ENCODE measurements at regions not wholly inside any gene's neighbourhood (a gene's known extent, or its start where the extent isn't known, plus 50 kb on each side); places are given as distances from the start of the nearest gene placed in this dataset.

DNA sequence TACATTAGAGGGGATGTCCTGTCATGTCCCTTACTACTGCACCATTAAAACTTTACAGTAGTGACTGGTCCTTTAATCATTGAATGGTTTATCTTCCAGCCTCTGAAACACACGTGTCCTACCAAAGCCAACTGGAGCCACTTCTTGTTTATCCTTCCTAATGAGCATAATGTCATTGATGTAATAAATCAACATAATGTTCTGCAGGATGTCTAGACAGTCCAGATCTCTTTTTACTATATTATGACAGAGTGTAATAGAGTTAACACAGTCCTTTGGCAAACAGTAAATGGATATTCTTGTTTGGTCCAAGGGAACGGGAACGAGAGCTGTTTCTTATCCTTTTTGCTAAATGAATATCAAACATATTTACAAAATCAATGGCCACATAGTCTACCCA is 88.1 kb upstream of the PTPRD start:
- H3K4me3 ChIP-seq (ENCODE audit: low read length) = no peak overlapping the region
- DNase-seq (ENCODE audit: low read depth) = no peak
- TF ChIP-seq, protein P1, sequence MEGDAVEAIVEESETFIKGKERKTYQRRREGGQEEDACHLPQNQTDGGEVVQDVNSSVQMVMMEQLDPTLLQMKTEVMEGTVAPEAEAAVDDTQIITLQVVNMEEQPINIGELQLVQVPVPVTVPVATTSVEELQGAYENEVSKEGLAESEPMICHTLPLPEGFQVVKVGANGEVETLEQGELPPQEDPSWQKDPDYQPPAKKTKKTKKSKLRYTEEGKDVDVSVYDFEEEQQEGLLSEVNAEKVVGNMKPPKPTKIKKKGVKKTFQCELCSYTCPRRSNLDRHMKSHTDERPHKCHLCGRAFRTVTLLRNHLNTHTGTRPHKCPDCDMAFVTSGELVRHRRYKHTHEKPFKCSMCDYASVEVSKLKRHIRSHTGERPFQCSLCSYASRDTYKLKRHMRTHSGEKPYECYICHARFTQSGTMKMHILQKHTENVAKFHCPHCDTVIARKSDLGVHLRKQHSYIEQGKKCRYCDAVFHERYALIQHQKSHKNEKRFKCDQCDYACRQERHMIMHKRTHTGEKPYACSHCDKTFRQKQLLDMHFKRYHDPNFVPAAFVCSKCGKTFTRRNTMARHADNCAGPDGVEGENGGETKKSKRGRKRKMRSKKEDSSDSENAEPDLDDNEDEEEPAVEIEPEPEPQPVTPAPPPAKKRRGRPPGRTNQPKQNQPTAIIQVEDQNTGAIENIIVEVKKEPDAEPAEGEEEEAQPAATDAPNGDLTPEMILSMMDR (conservative IDR thresholded peaks at IDR 0.05; ENCODE audit: low read depth, low read length) = no peak

DNA sequence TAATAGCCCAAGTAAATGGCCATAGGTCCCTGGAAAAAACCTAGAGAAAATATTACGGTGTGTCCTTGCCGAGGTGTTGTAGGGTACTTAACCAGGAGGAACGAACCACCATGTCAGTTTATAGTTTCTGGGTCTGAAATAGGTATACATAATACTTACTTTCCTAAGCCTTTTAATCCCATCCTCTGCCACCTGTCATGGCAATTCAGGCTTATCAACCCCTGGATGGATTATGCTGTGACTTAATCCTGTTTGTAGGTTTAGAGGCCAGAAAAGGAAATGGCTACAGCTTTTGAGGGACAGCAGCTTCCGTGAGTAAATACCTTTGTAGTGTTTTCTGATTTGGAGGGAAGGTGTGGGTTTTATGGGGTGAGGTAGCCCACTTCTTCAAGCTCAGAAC is 89.1 kb upstream of the PTPRD start:
- DNase-seq (ENCODE audit: low read depth) = peak; percentile 29
- TF ChIP-seq, protein P1 (conservative IDR thresholded peaks at IDR 0.05; ENCODE audit: low read depth, low read length) = no peak
- no peak overlapping the region for H3K4me3 ChIP-seq (ENCODE audit: low read length)

DNA sequence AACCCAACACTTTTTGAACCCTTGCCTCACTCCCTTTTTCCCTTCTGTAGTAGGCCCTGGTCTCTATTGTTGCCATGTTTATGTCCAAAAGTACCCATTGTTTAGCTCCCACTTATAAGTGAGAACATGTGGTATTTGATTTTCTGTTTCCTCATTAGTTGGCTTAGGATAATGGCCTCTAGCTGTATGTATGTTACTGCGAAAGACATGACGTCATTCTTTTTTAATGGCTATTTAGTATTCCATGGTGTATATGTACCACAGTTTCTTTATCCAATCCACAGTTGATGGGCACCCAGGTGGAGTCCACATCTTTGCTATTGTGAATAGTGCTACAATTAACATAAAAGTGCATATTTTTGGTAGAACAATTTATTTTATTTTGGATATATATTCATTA is 90.3 kb upstream of the PTPRD start:
- H3K4me3 ChIP-seq (ENCODE audit: low read length) = no peak overlapping the region
- no peak for DNase-seq (ENCODE audit: low read depth)
- TF ChIP-seq, protein P1 (conservative IDR thresholded peaks at IDR 0.05; ENCODE audit: low read depth, low read length) = no peak

DNA sequence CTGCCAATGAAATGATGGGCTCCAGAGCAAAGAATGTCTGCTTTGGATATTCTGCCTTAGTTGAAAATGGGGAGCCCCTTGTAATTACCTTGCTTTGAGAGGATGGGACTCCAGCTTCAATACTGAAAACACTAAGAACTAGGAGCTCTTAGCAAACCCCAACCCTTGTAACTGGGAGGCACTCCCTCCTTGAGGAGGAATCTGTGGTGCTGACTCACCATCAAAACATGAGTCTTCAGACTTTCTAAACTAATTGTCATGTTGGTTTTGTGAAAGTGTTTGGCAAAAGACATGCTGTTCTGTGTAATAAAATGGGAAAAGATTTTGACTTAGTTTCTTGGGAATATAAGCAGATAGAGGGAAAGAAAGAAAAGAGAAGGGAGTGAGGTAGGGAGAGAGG is 91.9 kb upstream of the PTPRD start:
- TF ChIP-seq, protein P1 (conservative IDR thresholded peaks at IDR 0.05; ENCODE audit: low read depth, low read length) = no peak
- H3K4me3 ChIP-seq (ENCODE audit: low read length) = no peak overlapping the region
- peak; percentile 46 for DNase-seq (ENCODE audit: low read depth)

DNA sequence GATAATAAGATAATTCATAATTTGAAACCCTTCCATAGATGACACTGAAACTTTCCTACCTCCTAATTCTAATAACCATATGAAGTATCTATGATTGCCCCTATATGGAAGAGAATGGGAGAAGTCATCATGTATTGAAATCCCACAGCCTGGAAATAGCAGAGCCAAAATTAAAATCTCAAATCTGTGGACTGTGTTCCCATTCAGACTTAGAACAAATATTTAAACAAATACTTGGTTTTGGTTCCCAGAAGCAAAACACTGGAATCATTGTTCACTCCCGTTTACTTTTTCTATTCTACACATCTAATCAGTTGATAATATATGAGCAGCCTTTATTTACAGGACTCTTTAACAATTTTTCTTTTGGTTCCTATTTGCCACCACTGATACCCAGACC is 92.6 kb upstream of the PTPRD start:
- no peak for DNase-seq (ENCODE audit: low read depth)
- no peak overlapping the region for H3K4me3 ChIP-seq (ENCODE audit: low read length)
- TF ChIP-seq, protein P1 (conservative IDR thresholded peaks at IDR 0.05; ENCODE audit: low read depth, low read length) = no peak

DNA sequence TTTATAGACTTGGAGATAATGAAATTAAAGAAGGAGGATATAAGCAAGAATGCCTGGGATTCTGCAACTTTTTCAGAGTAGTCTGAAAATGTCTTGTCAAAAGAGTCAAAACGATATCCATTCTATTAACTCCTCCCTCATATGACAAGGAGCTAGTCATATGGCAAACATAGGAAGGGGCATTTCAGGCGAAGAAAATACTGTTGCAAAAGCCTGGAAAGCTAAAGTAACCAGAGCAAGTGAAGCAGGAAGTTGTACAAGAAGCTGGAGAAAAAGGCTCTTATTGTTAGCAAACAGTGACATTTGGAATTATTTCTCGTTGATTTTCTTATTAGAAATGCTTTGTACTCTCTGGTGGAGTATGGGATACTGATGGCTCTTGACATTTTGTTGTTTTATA is 94.0 kb upstream of the PTPRD start:
- DNase-seq (ENCODE audit: low read depth) = no peak
- no peak overlapping the region for H3K4me3 ChIP-seq (ENCODE audit: low read length)
- TF ChIP-seq, protein P1 (conservative IDR thresholded peaks at IDR 0.05; ENCODE audit: low read depth, low read length) = no peak

DNA sequence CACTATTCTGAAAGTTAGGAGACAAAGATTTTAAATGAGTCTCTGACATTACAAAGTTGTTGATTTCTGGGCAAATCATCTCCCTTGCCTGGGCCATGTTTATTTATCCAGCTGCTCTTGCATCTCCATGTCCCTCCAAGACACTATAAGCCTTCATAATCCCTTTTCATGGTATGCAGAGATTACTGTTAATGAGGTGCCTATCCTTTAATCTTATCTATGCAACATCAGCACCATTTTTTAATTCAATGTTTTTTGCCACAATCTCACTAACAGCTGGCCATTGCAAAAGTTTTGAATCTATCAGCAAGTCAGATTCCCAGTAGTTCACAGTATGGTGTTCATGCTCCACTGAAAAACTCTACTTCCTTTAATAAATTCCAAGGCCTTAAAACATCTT is 108.5 kb upstream of the PTPRD start:
- H3K4me3 ChIP-seq (ENCODE audit: low read length) = no peak overlapping the region
- TF ChIP-seq, protein P1 (conservative IDR thresholded peaks at IDR 0.05; ENCODE audit: low read depth, low read length) = no peak
- no peak for DNase-seq (ENCODE audit: low read depth)

All from retinal pigment epithelial cell (primary cell).